Neural progenitor cell (in vitro differentiated cells): ENCODE measurements at regions not wholly inside any gene's neighbourhood (a gene's known extent, or its start where the extent isn't known, plus 50 kb on each side); places are given as distances from the start of the nearest gene placed in this dataset.

Experiments used
- CTCF ChIP-seq: fragments of 200-600 bp; sonication (generic); IDR thresholded peaks from 2 replicates; pipeline ENCODE4 v1.5.1; 2017; ENCODE audit warnings: antibody characterized with exemption, mild to moderate bottlenecking
- EZH2 ChIP-seq: fragments of 200-600 bp; sonication (generic); IDR thresholded peaks from 2 replicates; pipeline ENCODE4 v1.6.1; 2017; ENCODE audit warnings: antibody characterized with exemption, mild to moderate bottlenecking, moderate library complexity

GRCh38 chr17:68125111-68125870 lies 89.8 kb downstream of the KPNA2 start:
- TF ChIP-seq EZH2 (no peak), CTCF (no peak)
